NCI-H2029 (cell line): ENCODE measurements at regions not wholly inside any gene's neighbourhood (a gene's known extent, or its start where the extent isn't known, plus 50 kb on each side); places are given as distances from the start of the nearest gene placed in this dataset.
A peak's percentile ranks its signal among the peaks of the same experiment; 100 is the strongest.

ENCODE experiments used
- DNase-seq: peaks from one replicate; lab custom pipeline; 2025; lab: John Stamatoyannopoulos, UW

- no peak for DNase-seq
Observed at GRCh38 chr9:88757406-88758010, 222.5 kb downstream of the NXNL2 start.

GRCh38 chr9:88759364-88759763 is 224.4 kb downstream of the NXNL2 start:
- DNase-seq = no peak

- no peak for DNase-seq
Observed at GRCh38 chr9:88766778-88767503, 224.3 kb upstream of the S1PR3 start.

- DNase-seq = no peak
Observed at GRCh38 chr9:88767504-88767790, 223.8 kb upstream of the S1PR3 start.

- no peak for DNase-seq
Observed at GRCh38 chr9:88772575-88772974, 218.7 kb upstream of the S1PR3 start.

GRCh38 chr9:88773126-88773525 is 218.1 kb upstream of the S1PR3 start:
- no peak for DNase-seq

GRCh38 chr9:88773627-88774244 is 217.5 kb upstream of the S1PR3 start:
- DNase-seq = no peak

GRCh38 chr9:88775037-88775471 is 216.2 kb upstream of the S1PR3 start:
- no peak for DNase-seq

- DNase-seq = peak; percentile 16
Observed at GRCh38 chr9:88775559-88775958, 215.7 kb upstream of the S1PR3 start.

- DNase-seq = no peak
Observed at GRCh38 chr9:88775966-88776365, 215.3 kb upstream of the S1PR3 start.

GRCh38 chr9:88776717-88777497 is 214.4 kb upstream of the S1PR3 start:
- no peak for DNase-seq

GRCh38 chr9:88777498-88778312 is 213.6 kb upstream of the S1PR3 start:
- DNase-seq = no peak

GRCh38 chr9:88781628-88782391 is 209.5 kb upstream of the S1PR3 start:
- no peak for DNase-seq

GRCh38 chr9:88782931-88783710 is 208.1 kb upstream of the S1PR3 start:
- DNase-seq = no peak

- no peak for DNase-seq
Observed at GRCh38 chr9:88783711-88784083, 207.6 kb upstream of the S1PR3 start.

- DNase-seq = no peak
Observed at GRCh38 chr9:88784960-88785359, 206.3 kb upstream of the S1PR3 start.

GRCh38 chr9:88786291-88787079 is 204.8 kb upstream of the S1PR3 start:
- no peak for DNase-seq

- DNase-seq = no peak
Observed at GRCh38 chr9:88789785-88790184, 201.5 kb upstream of the S1PR3 start.

- no peak for DNase-seq
Observed at GRCh38 chr9:88791105-88791805, 200.0 kb upstream of the S1PR3 start.
